Testis (tissue), 2 donors: ENCODE measurements at regions not wholly inside any gene's neighbourhood (a gene's known extent, or its start where the extent isn't known, plus 50 kb on each side); places are given as distances from the start of the nearest gene placed in this dataset.

ENCODE experiments used
- DNase-seq: peaks from one replicate; pipeline ENCODE4 v3.0.0-alpha.2; 2019
- H3K27ac ChIP-seq, 2 donors: fragments of 200-600 bp; sonication (generic); one replicate each; pipeline ENCODE4 v1.5.1; 2019
- H3K27me3 ChIP-seq: fragments of 200-600 bp; sonication (generic); one replicate; pipeline ENCODE4 v1.5.1; 2019
- H3K36me3 ChIP-seq: fragments of 200-600 bp; sonication (generic); one replicate; pipeline ENCODE4 v1.5.1; 2017; ENCODE audit warnings: low read depth; ENCODE audit errors: missing control alignments
- H3K4me1 ChIP-seq: fragments of 200-600 bp; sonication (generic); one replicate; pipeline ENCODE4 v1.5.1; 2019
- H3K4me3 ChIP-seq, 2 donors: fragments of 200-600 bp; sonication (generic); one replicate each; pipeline ENCODE4 v1.5.1; 2017 to 2019
- H3K9me3 ChIP-seq: fragments of 200-600 bp; sonication (generic); one replicate; pipeline ENCODE4 v1.5.1; 2017
- POLR2A ChIP-seq: fragments of 450-650 bp; IDR thresholded peaks from one replicate; pipeline ENCODE4 v1.6.1; 2017; ENCODE audit warnings: antibody characterized with exemption, mild to moderate bottlenecking, moderate library complexity
- WGBS, 2 donors: methylation state at CpG; one replicate each; pipeline ENCODE4 v1.1.5; 2018; 5-methylcytosine and 5-hydroxymethylcytosine counted together
- intact Hi-C: fragments of 100-400 bp; cut with DNase I; formaldehyde crosslinking; loops from one replicate; pipeline ENCODE4 v1.15.1; 2023; ENCODE audit warnings: low total_unique reads
- TF ChIP-seq, protein P1 (sequence below), 3 experiments: fragments of 450-650 bp in 2 of 3; fragments of 200-600 bp in 1 of 3; sonication (generic) in 1 of 3; IDR thresholded peaks; one replicate each; pipeline ENCODE4 v1.5.1; 2016 to 2019; ENCODE audit warnings: antibody characterized with exemption in 3 of 3, mild to moderate bottlenecking in 2 of 3, moderate library complexity in 1 of 3

DNA sequence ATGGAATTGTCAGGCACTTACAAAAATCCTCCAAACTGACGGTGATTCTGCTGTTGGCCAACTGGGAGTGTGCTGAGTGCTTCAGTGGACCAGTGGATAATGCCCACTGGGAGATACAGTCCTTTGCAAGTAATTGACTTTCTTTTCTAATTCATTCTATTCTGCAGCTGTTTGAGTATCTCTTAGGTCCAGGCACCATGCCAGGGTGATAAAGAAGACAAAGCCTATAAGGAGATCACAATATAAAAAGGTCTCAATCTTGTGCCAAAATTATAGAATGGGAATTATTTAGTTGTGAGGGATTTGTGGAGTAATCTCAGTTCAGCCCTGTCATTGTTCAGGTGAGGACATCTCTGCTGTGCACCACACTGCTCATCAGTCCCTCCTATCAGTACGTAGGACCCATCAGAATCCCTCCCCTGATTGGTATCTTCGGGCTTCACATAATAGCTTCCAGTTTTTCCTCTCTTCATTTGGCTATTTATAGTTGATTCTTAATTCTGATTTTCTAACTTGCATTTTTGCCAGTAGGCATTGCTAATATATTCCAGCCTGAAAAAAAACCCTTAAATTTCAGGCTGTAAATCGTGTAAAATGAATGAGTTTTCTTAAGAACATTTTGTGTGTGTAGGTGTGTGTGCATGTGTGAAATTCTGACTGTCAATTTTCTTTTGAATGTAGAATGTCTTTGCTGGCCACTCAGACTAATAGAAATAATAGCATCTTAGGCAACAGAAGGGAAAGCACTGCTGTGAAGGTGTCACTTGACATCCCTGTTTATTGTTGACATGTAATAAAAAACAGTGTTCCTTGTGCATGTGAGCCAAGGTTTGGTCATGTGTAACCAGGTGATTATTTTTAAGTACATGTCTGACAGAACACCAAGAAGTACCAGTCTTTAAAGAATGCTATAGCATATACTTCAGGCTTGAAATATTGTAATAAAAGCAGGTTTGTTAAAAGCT lies 457.6 kb upstream of the RGS6 start:
- peaks cover 5% of the 10 kb centered on the region for H3K4me1 ChIP-seq

GRCh38 chr14:71475916-71476315 lies 456.3 kb upstream of the RGS6 start:
- no peak for TF ChIP-seq POLR2A
- TF ChIP-seq, protein P1, sequence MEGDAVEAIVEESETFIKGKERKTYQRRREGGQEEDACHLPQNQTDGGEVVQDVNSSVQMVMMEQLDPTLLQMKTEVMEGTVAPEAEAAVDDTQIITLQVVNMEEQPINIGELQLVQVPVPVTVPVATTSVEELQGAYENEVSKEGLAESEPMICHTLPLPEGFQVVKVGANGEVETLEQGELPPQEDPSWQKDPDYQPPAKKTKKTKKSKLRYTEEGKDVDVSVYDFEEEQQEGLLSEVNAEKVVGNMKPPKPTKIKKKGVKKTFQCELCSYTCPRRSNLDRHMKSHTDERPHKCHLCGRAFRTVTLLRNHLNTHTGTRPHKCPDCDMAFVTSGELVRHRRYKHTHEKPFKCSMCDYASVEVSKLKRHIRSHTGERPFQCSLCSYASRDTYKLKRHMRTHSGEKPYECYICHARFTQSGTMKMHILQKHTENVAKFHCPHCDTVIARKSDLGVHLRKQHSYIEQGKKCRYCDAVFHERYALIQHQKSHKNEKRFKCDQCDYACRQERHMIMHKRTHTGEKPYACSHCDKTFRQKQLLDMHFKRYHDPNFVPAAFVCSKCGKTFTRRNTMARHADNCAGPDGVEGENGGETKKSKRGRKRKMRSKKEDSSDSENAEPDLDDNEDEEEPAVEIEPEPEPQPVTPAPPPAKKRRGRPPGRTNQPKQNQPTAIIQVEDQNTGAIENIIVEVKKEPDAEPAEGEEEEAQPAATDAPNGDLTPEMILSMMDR (IDR thresholded peaks at IDR 0.05), result no peak
- intact Hi-C loops, result no loop called here
- no peak overlapping the region for H3K4me3 ChIP-seq
- no peak overlapping the region for H3K27ac ChIP-seq
- no peaks in the 10 kb centered on the region for H3K9me3 ChIP-seq
- H3K36me3 ChIP-seq, result no peaks in the 10 kb centered on the region
- no peak for DNase-seq
- H3K4me1 ChIP-seq, result peaks cover 5% of the 10 kb centered on the region
- 81 to 89% methylated on average over 5 of the region's 5 CpGs for WGBS, 2 donors
- H3K27me3 ChIP-seq, result no peaks in the 10 kb centered on the region

More for the DNA sequence above, 457.6 kb upstream of the RGS6 start:
- Histone ChIP-seq H3K36me3 (no peaks in the 10 kb centered on the region), H3K27me3 (no peaks in the 10 kb centered on the region), H3K9me3 (no peaks in the 10 kb centered on the region), H3K4me3 (no peak overlapping the region), H3K27ac (no peak overlapping the region)
- TF ChIP-seq, protein P1 (IDR thresholded peaks at IDR 0.05), result no peak
- no peak for TF ChIP-seq POLR2A
- no peak for DNase-seq
- 49 to 57% methylated on average over 4 of the region's 4 CpGs for WGBS, 2 donors
- intact Hi-C loops, result no loop called here

DNA sequence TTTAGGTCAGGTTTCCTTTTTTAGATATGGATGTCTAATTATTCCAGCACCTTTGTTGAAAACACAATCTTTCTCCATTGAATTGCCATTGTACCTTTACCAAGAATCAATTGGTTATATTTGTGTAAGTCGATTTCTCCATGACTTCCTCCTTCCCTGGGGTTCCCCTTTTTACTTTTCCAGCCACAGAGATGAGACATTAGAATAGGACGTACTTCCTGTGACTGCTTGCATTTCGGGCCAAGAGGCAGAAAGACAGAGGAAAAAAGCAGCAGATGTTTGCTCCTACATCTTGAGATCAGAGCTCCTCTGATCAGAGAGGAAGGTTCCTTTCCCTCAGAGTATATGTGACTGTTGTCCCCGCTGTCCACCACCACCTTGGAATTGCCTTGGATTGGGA lies 453.7 kb upstream of the RGS6 start:
- Histone ChIP-seq H3K36me3 (no peaks in the 10 kb centered on the region), H3K4me1 (peaks cover 5% of the 10 kb centered on the region), H3K27me3 (no peaks in the 10 kb centered on the region), H3K4me3 (no peak overlapping the region), H3K9me3 (no peaks in the 10 kb centered on the region), H3K27ac (peak overlapping the region in 1 of 2 donors; percentile 3)
- TF ChIP-seq POLR2A, result no peak
- TF ChIP-seq, protein P1 (IDR thresholded peaks at IDR 0.05), result no peak
- 44 to 48% methylated on average over 4 of the region's 4 CpGs for WGBS, 2 donors
- intact Hi-C loops, result no loop called here
- no peak for DNase-seq

DNA sequence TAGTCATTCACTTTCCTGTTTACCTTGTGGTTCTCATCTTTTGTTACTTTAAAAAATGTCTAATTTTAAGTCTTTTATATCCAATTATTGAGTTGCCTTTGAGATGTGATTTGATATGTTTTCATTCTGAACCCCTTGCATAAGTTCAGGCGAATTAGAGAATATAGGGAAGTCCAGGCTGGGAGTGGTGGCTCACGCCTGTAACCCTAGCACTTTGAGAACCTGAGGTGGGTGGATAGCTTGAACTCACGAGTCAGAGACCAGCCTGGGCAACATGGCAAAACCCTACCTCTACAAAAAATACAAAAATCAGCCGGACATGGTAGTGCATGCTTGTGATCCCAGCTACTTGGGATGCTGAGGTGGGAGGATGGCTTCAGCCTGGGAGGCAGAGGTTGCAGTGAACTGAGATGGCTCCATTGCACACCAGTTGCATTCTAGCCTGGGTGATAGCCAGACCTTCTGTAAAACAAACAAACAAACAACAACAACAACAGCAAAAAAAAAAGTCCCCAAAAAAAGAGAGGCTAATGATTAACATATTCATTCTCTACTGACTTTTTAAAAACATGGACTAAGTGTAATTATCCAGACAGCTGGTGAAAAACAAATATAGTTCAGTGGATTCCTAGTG lies 451.1 kb upstream of the RGS6 start:
- H3K27me3 ChIP-seq, result no peaks in the 10 kb centered on the region
- H3K27ac ChIP-seq, result no peak overlapping the region
- no peaks in the 10 kb centered on the region for H3K4me1 ChIP-seq
- H3K4me3 ChIP-seq, result no peak overlapping the region
- H3K9me3 ChIP-seq, result no peaks in the 10 kb centered on the region
- WGBS, 2 donors, result 82 to 87% methylated on average over 4 of the region's 4 CpGs
- H3K36me3 ChIP-seq, result no peaks in the 10 kb centered on the region
- DNase-seq, result no peak
- TF ChIP-seq, protein P1 (IDR thresholded peaks at IDR 0.05), result no peak
- no peak for TF ChIP-seq POLR2A
- intact Hi-C loops, result no loop called here
